ENCODE measurements at regions not wholly inside any gene's neighbourhood (a gene's known extent, or its start where the extent isn't known, plus 50 kb on each side); places are given as distances from the start of the nearest gene placed in this dataset.
"Not testable (repeated sequence)": the region's sequence is repeated elsewhere in the genome, so short reads cannot be mapped to it uniquely, and the experiment has no call there.

DNA sequence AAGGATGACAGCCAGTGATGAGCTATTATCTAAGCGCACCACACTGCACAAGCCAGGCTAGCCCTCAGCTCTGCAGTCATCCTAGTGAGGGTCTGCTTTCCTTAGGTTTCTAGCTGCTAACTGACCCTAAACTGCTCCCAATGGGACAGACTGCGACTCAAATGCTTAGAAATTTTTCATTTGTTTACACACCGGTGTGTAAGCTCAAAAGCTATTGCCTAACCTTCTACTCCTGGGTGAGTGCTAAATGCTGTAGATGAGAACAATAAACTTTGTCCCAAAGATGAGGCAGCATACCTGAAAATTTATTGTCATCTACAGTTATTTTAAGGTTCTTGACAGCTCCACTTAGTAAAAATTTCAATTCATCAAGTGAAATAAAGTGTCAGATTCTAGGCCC, 311.4 kb downstream of the TMEM167A start:
- DNase-seq (ENCODE audit: low read depth, low spot score) = no peak

DNA sequence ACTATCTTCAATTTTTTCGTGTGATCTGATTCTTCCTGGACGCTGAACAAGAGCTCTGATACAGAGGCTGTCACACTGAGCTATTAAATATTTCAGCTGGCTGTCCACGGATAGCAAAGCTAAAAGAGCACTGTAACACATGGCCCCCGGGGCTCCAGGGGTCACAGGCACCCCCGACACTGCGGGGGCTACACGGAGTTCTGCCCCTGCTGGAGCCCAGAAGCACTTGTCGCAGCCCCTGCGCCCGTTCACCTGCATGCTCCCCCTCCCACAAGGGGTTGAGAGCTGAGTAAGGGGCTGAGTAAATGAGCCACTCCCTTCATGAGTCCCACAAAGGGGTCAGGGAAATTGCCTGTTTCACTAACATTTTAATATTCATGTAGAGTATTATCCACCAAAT, 316.3 kb downstream of the TMEM167A start:
- DNase-seq (ENCODE audit: low read depth, low spot score) = no peak

- DNase-seq (ENCODE audit: low read depth, low spot score) = no peak
Measured at GRCh38 chr5:82758881-82759280, 318.3 kb downstream of the TMEM167A start.

DNA sequence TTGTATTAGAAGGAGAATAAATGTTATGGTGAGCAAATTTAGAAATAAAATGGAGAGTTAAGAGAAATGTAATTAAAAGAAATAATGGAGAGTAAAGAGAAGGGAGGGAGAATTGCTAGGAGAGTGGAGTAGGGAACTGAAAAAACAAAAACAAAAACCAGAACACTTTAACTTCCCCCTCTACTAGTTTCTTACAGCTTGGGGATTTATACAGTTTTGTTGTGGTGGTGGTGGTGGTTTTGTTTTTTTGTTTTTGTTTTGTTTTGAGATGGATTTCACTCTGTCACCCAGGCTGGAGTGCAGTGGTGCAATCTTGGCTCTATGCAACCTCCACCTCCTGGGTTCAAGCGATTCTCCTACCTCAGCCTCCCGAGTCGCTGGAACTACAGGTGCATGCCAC, 322.4 kb downstream of the TMEM167A start:
- DNase-seq (ENCODE audit: low read depth, low spot score) = no peak

DNA sequence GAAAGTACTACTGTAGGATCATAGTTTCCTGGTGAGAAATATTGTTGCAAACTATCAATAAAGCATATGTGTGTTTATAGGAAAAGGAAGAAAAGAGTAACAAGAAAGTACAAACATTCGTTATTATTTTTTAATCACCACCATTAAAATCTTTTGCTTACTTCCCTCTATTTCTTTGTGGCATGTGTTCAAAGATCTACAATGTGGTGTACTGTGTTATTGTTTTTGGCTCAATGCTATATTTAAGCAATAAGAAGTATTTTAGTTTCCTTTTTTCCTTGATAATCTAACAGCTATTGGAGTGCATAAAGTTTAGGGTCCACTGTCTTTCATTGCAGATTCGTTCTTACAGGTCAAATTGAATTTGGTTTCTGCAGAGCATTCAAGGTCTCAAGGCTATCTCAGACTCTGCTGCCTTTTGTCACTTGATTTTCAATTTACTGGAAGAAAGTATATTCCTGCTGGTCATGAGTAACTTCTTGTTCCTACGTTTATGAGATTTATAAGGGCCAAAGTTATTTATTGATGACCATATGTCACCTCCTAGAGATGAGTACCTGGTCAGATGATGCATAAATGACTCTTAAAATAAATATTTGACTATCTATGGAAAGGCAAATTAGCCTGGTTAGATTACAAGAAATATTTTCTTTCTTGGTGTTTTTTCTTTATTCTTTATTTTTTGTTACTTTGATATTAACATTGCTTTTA, 323.0 kb downstream of the TMEM167A start:
- DNase-seq (ENCODE audit: low read depth, low spot score) = no peak

DNA sequence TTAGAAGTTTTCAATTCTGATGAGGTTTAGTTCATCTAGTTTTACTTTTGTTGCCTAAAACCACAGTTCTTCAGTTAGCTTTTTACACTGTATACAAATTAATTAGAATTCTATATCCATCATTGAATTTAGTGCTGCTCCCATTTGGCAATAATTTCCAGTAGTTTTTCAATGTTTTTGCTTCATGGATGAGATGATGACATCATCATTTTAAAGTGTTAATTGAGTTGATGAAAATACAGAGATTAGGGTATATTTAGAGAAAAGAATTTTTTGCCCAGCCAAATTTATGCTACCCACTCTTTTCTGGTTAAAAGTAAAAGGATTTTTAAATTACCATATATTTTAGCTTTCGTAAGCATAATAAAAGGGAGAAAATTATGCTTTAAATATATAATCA, 323.8 kb downstream of the TMEM167A start:
- no peak for DNase-seq (ENCODE audit: low read depth, low spot score)

DNA sequence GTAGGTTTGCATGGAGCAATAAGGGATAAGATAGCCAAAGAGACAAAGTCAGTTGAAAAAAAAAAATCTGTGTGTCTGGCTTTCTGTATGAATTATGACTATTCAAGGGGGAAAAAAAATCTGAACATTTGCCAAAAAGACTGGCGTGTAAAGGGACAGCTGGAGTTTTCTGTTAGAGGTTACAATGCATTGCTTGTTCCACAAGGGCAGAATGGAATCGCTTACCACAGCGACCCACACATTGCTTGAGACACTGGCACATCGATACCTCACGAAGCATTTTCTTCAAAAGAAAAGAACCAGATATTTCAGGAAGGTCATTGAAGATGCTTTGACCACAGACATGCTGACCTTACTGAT, 327.8 kb downstream of the TMEM167A start:
- no peak for DNase-seq (ENCODE audit: low read depth, low spot score)

DNA sequence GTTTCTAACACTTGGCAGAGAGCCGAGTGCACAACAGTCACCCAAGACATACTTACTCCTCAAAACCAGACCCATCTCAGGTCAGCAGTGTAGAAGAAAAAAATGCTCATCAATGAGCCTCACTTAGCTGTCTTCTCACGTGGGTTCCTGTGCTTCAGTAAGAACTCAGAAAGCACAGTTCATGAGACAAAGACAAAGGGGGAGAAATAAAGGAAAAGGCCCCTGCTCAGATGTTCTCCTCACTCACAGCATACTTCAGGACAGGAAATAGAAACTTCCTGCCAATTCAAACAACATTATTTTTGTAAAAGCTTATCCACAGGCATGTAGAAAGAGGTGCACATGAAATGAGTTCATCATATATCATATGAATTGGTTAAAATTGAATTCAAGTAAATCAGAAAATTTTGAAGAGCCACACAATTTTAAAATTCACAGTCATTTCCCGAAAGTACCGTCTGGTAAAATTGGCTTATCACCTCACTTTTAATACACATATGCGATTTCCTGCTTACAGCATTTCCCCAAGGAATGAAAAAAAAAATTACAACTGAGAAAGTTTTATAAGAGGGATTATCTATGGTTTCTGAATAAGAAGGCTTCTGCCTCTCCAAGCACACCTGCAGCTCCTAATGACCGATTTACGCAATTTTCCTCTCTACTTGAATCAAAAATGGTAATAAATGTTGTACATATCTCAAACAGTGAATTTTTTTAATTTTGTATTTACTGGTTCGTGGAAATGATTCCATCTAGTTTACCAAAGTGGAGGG, 328.3 kb downstream of the TMEM167A start:
- no peak for DNase-seq (ENCODE audit: low read depth, low spot score)

DNA sequence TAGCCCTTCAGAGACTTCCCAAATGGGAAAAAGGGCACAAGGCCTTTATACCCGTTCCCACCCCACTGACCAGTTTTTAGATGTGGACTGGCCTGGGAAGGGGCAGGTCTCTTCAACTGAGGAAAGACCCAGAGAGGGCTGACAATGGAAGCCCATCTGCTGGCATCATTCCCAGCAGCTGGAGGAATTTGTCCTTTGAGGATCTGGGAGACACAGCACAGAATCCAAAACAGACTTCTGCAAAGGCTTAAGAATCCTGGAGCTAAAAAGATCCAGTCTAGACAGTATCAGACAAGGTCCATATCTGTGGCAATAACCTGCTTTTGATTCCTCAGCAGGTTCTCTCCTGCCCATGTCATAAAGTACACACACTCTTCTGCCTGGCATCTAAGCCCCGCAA, 329.2 kb downstream of the TMEM167A start:
- no peak for DNase-seq (ENCODE audit: low read depth, low spot score)

DNA sequence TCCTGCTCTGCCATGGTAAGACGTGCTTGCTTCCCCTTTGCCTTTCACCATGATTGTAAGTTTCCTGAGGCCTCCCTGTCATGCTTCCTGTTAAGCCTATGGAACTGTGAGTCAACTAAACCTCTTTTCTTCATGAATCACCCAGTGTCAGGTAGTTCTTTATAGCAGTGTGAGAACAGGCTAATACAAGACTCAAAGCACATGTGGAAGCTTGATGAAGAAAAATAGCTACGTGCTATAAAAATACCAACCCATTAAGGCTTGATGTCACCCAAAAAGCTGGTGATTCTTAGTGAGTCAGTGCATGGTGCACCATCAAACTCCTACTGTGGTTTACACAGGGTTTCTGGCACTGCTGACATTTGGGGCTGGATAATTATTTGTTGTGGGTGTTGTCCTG, 332.2 kb downstream of the TMEM167A start:
- DNase-seq (ENCODE audit: low read depth, low spot score) = no peak

DNA sequence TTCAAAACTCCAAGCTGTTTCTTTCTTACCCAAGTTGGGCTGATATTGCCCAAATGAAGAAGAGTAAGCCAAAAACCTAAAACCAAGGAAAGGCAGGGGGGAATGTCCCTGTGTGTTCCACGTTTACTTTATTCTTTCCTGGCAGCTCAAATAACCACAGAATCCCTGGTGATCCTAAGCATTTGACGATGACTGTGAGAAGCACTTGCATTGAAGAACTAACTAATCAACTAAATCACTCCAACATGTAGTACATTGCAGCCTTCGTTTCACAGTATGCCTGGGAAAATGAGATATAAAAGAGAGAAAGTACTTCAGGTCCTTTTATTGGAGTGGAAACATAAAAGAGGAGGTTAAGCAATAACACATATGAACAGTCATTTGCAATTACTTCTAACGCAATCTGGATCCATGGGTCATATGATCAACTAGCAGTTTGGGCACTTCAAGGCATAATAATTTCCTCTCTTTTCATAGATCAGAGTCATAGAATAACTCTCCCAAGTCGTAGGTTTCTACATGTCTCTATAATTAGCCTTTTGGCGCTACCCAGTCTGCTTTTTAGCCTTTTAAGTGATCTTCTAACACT, 338.4 kb downstream of the TMEM167A start:
- no peak for DNase-seq (ENCODE audit: low read depth, low spot score)

- no peak for DNase-seq (ENCODE audit: low read depth, low spot score)
Measured at GRCh38 chr5:82735160-82735789, 341.9 kb downstream of the TMEM167A start.

- no peak for DNase-seq (ENCODE audit: low read depth, low spot score)
Measured at GRCh38 chr5:82734347-82734746, 342.8 kb downstream of the TMEM167A start.

DNA sequence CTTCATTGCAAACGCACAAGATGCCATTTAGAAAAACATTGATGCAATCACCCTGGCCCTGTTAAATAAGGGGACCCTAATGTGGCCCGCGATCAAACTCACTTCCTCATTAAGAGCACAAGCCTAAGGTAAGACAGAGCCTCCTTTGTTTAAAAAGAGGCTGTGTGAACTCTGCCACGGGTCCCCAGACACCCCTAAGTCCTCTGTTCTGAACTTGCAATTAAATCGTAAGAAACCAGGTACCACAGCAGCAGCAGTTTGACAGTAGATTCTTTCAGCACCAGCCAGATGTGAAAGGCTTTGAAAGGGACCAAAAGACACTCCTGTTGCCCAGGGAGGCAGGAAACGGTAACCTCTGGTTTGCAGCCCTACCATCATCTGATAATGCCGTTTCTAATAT, 346.3 kb downstream of the TMEM167A start:
- DNase-seq (ENCODE audit: low read depth, low spot score) = no peak

GRCh38 chr5:82728926-82729702, 348.1 kb downstream of the TMEM167A start:
- DNase-seq (ENCODE audit: low read depth, low spot score) = no peak

GRCh38 chr5:82723168-82723567, 354.0 kb downstream of the TMEM167A start:
- DNase-seq (ENCODE audit: low read depth, low spot score) = no peak

DNA sequence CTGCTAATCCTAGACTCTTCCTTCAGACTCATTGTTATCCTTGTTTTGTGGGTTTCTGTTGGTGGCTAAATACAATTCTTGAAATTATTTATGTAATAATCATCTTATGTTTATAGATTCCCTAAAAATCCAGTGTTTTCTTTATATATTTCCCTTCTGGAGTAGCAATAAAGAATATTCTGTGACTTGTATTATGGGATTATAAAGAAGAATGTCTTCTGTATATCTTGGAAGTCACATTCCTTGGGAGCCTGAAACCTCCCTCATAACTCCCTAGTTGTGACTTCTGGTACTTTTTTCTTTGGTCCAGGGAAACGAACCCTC, 356.1 kb downstream of the TMEM167A start:
- no peak for DNase-seq (ENCODE audit: low read depth, low spot score)

DNA sequence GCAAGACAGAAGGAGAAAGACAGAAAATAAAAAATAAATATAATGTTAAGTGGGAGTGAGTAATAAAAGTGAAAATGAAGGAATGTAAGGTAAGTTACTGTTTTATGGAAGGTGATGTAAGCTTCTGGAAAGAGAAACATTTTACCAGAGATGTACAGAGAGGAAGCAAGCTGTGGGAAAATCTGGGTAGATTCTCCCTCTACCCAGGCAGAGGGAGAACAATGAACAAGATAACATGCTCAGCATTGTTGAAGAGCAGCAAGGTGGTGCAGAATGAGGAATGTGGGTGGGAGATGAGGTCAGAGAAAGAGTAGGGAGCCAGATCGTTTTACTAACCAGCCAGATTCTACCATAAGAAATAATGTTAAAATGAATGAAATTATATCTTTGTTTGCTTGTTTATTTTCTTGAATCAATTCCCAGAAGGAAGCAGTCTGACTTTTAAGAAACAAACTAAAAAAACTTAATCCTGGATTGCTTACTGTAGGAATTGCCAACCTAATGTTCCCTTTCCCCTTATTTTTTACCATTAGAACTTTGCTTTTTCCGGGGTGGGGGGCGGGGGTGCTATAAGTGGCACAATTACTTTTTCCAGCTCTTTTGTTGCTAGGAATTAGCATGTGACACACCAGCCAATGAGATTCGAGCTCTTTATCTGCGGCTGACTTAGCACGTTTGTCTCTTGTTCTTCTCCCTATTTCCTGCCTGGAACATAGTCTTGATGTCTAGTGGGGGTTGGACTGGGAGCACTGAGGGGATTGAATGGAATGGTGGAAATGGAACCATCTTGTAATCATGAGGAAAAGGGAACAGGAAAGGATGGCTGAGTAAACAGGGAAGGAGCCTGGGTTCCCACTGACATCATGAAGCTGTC, 356.7 kb downstream of the TMEM167A start:
- DNase-seq (ENCODE audit: low read depth, low spot score) = no peak

DNA sequence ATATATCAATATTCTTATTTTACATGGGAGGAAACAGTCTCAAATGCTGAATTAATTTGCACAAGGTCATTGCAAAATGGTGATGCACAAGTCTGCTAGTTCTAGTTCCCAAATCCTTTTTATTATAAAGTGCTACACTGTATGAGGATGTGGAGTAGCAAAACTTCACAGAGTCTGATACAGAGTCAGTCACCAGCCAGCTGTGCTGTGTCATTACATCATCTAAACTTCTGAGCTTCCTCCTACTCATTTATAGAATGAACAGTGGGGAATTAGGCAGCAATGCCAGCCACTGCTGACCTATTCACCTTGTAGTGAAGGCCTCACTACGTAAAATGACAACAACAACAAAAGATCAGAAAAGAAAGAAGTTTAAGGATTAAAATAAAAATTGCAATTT, 357.8 kb downstream of the TMEM167A start:
- DNase-seq (ENCODE audit: low read depth, low spot score) = no peak

- DNase-seq (ENCODE audit: low read depth, low spot score) = no peak
Measured at GRCh38 chr5:82717738-82718137, 359.5 kb downstream of the TMEM167A start.

DNA sequence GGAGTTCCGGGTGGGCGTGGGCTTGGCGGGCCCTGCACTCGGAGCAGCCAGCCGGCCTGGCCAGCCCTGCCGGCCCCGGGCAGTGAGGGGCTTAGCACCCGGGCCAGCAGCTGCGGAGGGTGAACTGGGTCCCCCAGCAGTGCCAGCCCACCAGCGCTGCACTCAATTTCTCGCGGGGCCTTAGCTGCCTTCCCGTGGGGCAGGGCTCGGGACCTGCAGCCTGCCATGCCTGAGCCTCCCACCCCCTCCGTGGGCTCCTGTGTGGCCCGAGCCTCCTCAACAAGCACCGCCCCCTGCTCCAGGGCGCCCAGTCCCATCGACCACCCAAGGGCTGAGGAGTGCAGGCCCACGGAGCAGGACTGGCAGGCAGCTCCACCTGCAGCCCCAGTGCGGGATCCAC, 362.5 kb downstream of the TMEM167A start:
- DNase-seq (ENCODE audit: low read depth, low spot score) = not testable (repeated sequence)
